ENCODE measurements at regions not wholly inside any gene's neighbourhood (a gene's known extent, or its start where the extent isn't known, plus 50 kb on each side); places are given as distances from the start of the nearest gene placed in this dataset.
"Not testable (repeated sequence)": the region's sequence is repeated elsewhere in the genome, so short reads cannot be mapped to it uniquely, and the experiment has no call there.

GRCh38 chr7:84848974-84849372 lies 337.9 kb downstream of the SEMA3D start:
- not testable (repeated sequence) for TF ChIP-seq EGR1 (IDR thresholded peaks at IDR 0.05; ENCODE audit: low read depth); CTCF (IDR thresholded peaks at IDR 0.05 in 2 of 3, conservative IDR thresholded peaks at IDR 0.05 in 1 of 3; ENCODE audit: borderline replicate concordance in 1 of 3, insufficient read depth in 1 of 3, low read depth in 2 of 3, low read length in 2 of 3); POLR2A (IDR thresholded peaks at IDR 0.05; ENCODE audit: borderline replicate concordance, extremely low read depth, insufficient read depth, insufficient read length); POLR2AphosphoS5 (IDR thresholded peaks at IDR 0.05; ENCODE audit: low read depth, low read length); SRF (IDR thresholded peaks at IDR 0.05; ENCODE audit: low read depth); EZH2 (IDR thresholded peaks at IDR 0.05); REST (IDR thresholded peaks at IDR 0.05; ENCODE audit: low read depth); CEBPB (IDR thresholded peaks at IDR 0.05; ENCODE audit: low read depth); ZNF274 (IDR thresholded peaks at IDR 0.05; ENCODE audit: low read depth, low read length); ATF3 (IDR thresholded peaks at IDR 0.05); YY1 (IDR thresholded peaks at IDR 0.05; ENCODE audit: extremely low read depth, insufficient replicate concordance, low read depth, low read length); FOSL1 (IDR thresholded peaks at IDR 0.05; ENCODE audit: low read depth); ZFX (IDR thresholded peaks at IDR 0.05); EZH2phosphoT487 (IDR thresholded peaks at IDR 0.05; ENCODE audit: borderline replicate concordance)

Data from HCT116 (cell line).